Ovary (tissue), 7 donors: ENCODE measurements at regions not wholly inside any gene's neighbourhood (a gene's known extent, or its start where the extent isn't known, plus 50 kb on each side); places are given as distances from the start of the nearest gene placed in this dataset.

ENCODE experiments used
- DNase-seq, 5 donors: peaks; one replicate each; pipeline ENCODE4 v3.0.0-alpha.2; 2019 to 2020
- H3K27ac ChIP-seq, 2 donors: fragments of 200-600 bp; one replicate each; pipeline versions ENCODE4 v1.5.1 to v1.8.0; 2019 to 2022
- H3K27me3 ChIP-seq: fragments of 200-600 bp; one replicate; pipeline ENCODE4 v1.8.0; 2022
- H3K36me3 ChIP-seq: fragments of 200-600 bp; sonication (generic); one replicate; pipeline ENCODE4 v1.5.1; 2019
- H3K4me1 ChIP-seq: one replicate; pipeline ENCODE4 v1.8.1; 2013; ENCODE audit warnings: mild to moderate bottlenecking, moderate library complexity; ENCODE audit not compliant: insufficient read depth
- H3K4me3 ChIP-seq: fragments of 200-600 bp; sonication (generic); one replicate; pipeline ENCODE4 v1.5.1; 2017
- H3K9me3 ChIP-seq, 2 donors: fragments of 200-600 bp in 1 of 2; sonication (generic) in 1 of 2; one replicate each; pipeline versions ENCODE4 v1.5.1 to v1.8.1; 2013 to 2019; ENCODE audit warnings: mild to moderate bottlenecking in 1 of 2, moderate library complexity in 1 of 2
- CTCF ChIP-seq, 3 donors: fragments of 450-650 bp in 2 of 3; fragments of 200-600 bp in 1 of 3; IDR thresholded peaks; one replicate each; pipeline versions ENCODE4 v1.5.1 to v1.8.0; 2016 to 2022; ENCODE audit warnings: antibody characterized with exemption in 3 of 3, mild to moderate bottlenecking in 1 of 3
- EP300 ChIP-seq: sonication (generic); formaldehyde crosslinking; IDR thresholded peaks from one replicate; pipeline ENCODE4 v1.6.1; 2017; ENCODE audit warnings: antibody characterized with exemption
- POLR2A ChIP-seq: fragments of 450-650 bp; IDR thresholded peaks from one replicate; pipeline ENCODE4 v1.6.1; 2017; ENCODE audit warnings: antibody characterized with exemption, mild to moderate bottlenecking, moderate library complexity
- WGBS, 3 donors: extraction: QIAGEN DNeasy Blood & Tissue Kit in 1 of 3; methylation state at CpG; one replicate each; pipeline versions ENCODE4 v1.1.5 to v1.1.7; 2013 to 2017; 5-methylcytosine and 5-hydroxymethylcytosine counted together
- intact Hi-C, 4 donors: fragments of 100-400 bp; cut with DNase I; formaldehyde crosslinking; loops; one replicate each; pipeline versions ENCODE4 v1.11.0 to v1.15.1; 2022 to 2023
- donor health status: DM: no; HTN: no; CAD: no; lungs with moderate emphysema.
- donor health status: DM: no; HTN: no; CAD: no.
- donor health status: Bipolar disorder and iron deficiency.
- donor health status: DM: no; HTN: no; CAD: no.
- donor health status: DM: yes; HTN: yes; CAD: no.

GRCh38 chr20:20896606-20897005 is 184.2 kb upstream of the RALGAPA2 start:
- no peak overlapping the region for H3K4me3 ChIP-seq
- H3K27ac ChIP-seq: no peak overlapping the region
- 59 to 68% (median 60%) methylated on average over 3 of the region's 3 CpGs for WGBS, 3 donors
- H3K36me3 ChIP-seq: no peaks in the 10 kb centered on the region
- H3K9me3 ChIP-seq: no peaks in the 10 kb centered on the region
- no peak for TF ChIP-seq EP300
- TF ChIP-seq CTCF (IDR thresholded peaks at IDR 0.05): no peak
- TF ChIP-seq POLR2A: no peak
- intact Hi-C loops: no loop called here
- H3K27me3 ChIP-seq: no peaks in the 10 kb centered on the region
- H3K4me1 ChIP-seq: no peaks in the 10 kb centered on the region
- DNase-seq: no peak

- 87 to 90% (median 89%) methylated on average over 12 of the region's 12 CpGs for WGBS, 3 donors
Measured at GRCh38 chr20:20895537-20895936, 183.1 kb upstream of the RALGAPA2 start.

GRCh38 chr20:20894753-20895152 is 182.3 kb upstream of the RALGAPA2 start:
- no peak for DNase-seq
- Histone ChIP-seq H3K9me3 (no peaks in the 10 kb centered on the region), H3K4me1 (no peaks in the 10 kb centered on the region), H3K36me3 (no peaks in the 10 kb centered on the region), H3K27ac (no peak overlapping the region), H3K27me3 (no peaks in the 10 kb centered on the region), H3K4me3 (no peak overlapping the region)
- TF ChIP-seq CTCF (IDR thresholded peaks at IDR 0.05) (no peak), POLR2A (no peak), EP300 (no peak)
- 69 to 74% (median 73%) methylated on average over 13 of the region's 13 CpGs for WGBS, 3 donors
- intact Hi-C loops: no loop called here

More at GRCh38 chr20:20895537-20895936, 183.1 kb upstream of the RALGAPA2 start:
- Histone ChIP-seq H3K4me3 (no peak overlapping the region), H3K27me3 (no peaks in the 10 kb centered on the region), H3K27ac (no peak overlapping the region), H3K9me3 (no peaks in the 10 kb centered on the region), H3K36me3 (no peaks in the 10 kb centered on the region), H3K4me1 (no peaks in the 10 kb centered on the region)
- TF ChIP-seq CTCF (IDR thresholded peaks at IDR 0.05): no peak
- TF ChIP-seq EP300: no peak
- TF ChIP-seq POLR2A: no peak
- no peak for DNase-seq
- intact Hi-C loops: no loop called here

- no peak for TF ChIP-seq POLR2A
- TF ChIP-seq EP300: no peak
- TF ChIP-seq CTCF (IDR thresholded peaks at IDR 0.05): no peak
- Histone ChIP-seq H3K27ac (no peak overlapping the region), H3K4me1 (no peaks in the 10 kb centered on the region), H3K36me3 (no peaks in the 10 kb centered on the region), H3K9me3 (peaks cover 0 to 3% of the 10 kb centered on the region in 2 donors), H3K27me3 (no peaks in the 10 kb centered on the region), H3K4me3 (no peak overlapping the region)
- intact Hi-C loops: no loop called here
- WGBS, 3 donors: 29 to 41% (median 37%) methylated on average over 3 of the region's 3 CpGs
- no peak for DNase-seq
Measured at GRCh38 chr20:20894280-20894679, 181.8 kb upstream of the RALGAPA2 start.
